ENCODE measurements at regions not wholly inside any gene's neighbourhood (a gene's known extent, or its start where the extent isn't known, plus 50 kb on each side); places are given as distances from the start of the nearest gene placed in this dataset.

DNA sequence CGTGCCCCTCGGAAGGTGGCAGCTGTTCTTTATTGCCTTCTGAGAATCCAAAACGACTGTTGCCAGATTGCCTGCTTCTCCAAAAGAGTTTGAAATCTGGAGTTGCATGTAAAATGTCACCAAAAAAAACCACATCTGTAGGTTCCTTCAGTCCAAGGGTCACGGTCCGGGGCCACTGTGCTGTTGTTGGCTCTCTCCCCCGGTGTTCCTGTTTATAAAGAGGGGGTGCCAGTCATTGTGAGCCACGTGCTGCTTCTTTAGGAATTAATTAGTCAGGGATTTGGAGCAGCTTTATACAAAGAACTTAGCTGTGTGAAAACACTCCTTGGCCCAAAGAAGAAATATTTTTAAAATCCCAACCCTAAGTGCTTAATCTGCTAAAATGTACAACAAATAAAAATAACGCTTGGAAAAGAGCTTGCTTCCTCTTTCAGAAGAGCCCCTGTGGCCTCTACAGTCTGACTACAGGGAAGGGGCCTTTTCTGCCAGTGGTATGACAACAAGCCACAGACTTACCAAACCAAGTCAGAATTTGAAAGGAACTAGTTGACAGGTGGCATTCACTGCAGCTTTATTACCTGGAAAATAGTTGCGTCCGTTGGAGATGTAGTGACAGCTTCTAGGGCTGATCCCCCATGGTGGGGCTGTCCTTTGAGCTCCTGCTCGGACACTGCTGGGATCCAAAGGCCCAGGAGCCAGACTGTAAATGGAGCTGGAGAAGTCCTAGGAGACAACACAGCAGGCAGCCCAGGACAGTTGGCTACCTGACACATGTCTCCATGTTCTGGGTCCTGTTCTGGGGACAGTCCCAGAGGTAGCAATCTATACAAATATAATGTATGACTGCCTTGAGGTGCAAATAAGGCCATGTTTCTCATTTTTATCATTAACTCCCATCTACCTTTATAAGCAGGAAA is 84.5 kb upstream of the SLC1A4 start:
- TF ChIP-seq POLR2AphosphoS5 (IDR thresholded peaks at IDR 0.05) (no peak), POLR2A (IDR thresholded peaks at IDR 0.05) (no peak), EP300 (IDR thresholded peaks at IDR 0.05; ENCODE audit: low read depth) (no peak)
- TF ChIP-seq, protein P1, sequence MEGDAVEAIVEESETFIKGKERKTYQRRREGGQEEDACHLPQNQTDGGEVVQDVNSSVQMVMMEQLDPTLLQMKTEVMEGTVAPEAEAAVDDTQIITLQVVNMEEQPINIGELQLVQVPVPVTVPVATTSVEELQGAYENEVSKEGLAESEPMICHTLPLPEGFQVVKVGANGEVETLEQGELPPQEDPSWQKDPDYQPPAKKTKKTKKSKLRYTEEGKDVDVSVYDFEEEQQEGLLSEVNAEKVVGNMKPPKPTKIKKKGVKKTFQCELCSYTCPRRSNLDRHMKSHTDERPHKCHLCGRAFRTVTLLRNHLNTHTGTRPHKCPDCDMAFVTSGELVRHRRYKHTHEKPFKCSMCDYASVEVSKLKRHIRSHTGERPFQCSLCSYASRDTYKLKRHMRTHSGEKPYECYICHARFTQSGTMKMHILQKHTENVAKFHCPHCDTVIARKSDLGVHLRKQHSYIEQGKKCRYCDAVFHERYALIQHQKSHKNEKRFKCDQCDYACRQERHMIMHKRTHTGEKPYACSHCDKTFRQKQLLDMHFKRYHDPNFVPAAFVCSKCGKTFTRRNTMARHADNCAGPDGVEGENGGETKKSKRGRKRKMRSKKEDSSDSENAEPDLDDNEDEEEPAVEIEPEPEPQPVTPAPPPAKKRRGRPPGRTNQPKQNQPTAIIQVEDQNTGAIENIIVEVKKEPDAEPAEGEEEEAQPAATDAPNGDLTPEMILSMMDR (IDR thresholded peaks at IDR 0.05), result no peak
- no peaks in the 10 kb centered on the region for H3K36me3 ChIP-seq
- 52 to 75% methylated on average over 1 to 11 of the region's 11 CpGs for WGBS, 2 donors (ENCODE audit: low coverage in 1 of 2)
- no peak for DNase-seq
- in situ Hi-C loops (cut with MboI; ENCODE audit: low pct_ligation_motif_present in 1 of 4, low pct_unique_long_range_greater_than_20kb in 1 of 4, low sequenced_read_pairs in 3 of 4), result loop anchor here (25.0 kb wide), 3 partner anchors 258 to 658 kb away; no protein-coding TSS in a partner anchor
- peaks cover 0 to 19% (median 13%) of the 10 kb centered on the region in 4 donors for H3K4me1 ChIP-seq
- H3K9me3 ChIP-seq, result no peaks in the 10 kb centered on the region
- intact Hi-C loops (cut with DNase I; ENCODE audit: low total_unique reads), result no loop called here
- no peak overlapping the region for H3K4me3 ChIP-seq
- H3K27ac ChIP-seq, result no peak overlapping the region
- no peaks in the 10 kb centered on the region for H3K27me3 ChIP-seq

DNA sequence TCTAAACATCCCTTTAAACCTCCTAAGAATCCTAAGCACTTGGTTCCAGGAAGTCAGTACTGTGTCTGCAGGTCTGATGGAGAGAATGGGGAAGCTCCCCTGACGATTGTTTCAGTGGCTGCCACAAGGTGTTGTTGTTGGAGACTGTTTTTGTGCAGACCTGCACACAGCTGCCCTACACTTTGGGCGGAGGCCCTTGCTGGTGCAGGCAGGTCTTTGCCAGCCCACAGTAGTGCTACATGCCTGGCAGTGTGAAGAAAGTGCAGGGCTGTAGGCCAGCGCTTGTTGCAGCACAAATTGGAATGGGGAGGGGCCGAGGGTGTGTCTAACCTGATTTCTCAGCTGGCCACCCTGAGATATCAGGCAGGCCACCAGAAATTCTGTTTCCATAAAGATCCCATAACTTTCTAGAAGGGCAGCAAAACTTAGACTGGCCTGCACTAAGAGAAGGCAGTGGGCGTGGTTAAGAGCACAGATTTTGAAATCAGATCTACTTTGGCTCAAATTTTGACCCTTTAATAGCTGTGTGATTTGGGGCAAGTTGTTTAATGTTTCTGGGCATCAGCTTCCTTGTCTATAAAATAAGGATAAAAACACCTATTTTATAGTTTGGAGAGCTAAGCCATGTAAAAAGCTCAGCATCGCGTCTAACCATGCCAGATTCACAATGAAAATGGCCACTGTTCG is 83.7 kb upstream of the SLC1A4 start:
- Histone ChIP-seq H3K27me3 (no peaks in the 10 kb centered on the region), H3K9me3 (no peaks in the 10 kb centered on the region), H3K4me1 (peaks cover 0 to 19% (median 13%) of the 10 kb centered on the region in 4 donors), H3K27ac (peak overlapping the region in 1 of 4 donors; percentile 1), H3K4me3 (no peak overlapping the region), H3K36me3 (no peaks in the 10 kb centered on the region)
- 68 to 86% methylated on average over 4 to 8 of the region's 8 CpGs for WGBS, 2 donors (ENCODE audit: low coverage in 1 of 2)
- intact Hi-C loops (cut with DNase I; ENCODE audit: low total_unique reads) (no loop called here), in situ Hi-C loops (cut with MboI; ENCODE audit: low pct_ligation_motif_present in 1 of 4, low pct_unique_long_range_greater_than_20kb in 1 of 4, low sequenced_read_pairs in 3 of 4) (loop anchor here (25.0 kb wide), 3 partner anchors 257 to 657 kb away; no protein-coding TSS in a partner anchor)
- TF ChIP-seq POLR2A (IDR thresholded peaks at IDR 0.05), result no peak
- no peak for TF ChIP-seq POLR2AphosphoS5 (IDR thresholded peaks at IDR 0.05)
- TF ChIP-seq EP300 (IDR thresholded peaks at IDR 0.05; ENCODE audit: low read depth), result no peak
- TF ChIP-seq, protein P1 (IDR thresholded peaks at IDR 0.05), result no peak
- peak; percentile 46 for DNase-seq

DNA sequence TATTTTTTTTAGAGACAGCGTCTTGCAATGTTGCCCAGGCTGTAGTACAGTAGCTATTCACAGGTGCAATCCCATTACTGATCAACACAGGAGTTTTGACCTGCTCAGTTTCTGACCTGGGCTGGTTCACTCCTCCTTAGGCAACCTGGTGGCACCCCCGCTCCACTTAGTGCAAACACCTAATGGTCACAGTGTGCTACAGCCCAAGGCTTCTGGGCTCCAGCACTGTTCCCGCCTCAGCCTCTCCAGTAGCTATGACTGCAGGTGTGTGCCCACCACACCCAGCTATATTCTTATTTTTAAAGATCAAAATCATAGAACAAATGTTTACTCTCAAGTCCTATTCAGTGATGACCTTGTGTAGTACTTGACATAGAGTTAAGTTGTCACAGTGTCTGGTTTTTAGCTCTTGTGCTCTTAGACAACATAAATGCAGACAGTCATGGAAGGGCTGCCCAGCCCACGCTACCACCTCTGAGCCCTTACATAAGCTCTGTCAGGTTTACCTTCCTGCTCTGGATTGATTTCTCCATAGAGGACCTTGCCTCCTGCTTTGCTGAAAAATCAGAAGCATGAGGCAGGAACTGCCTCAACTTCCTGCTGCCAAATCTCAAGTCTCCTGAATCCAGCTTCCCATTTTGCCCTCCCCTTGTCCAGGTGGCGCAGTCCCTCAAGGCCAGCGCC is 82.2 kb upstream of the SLC1A4 start:
- 60 to 87% methylated on average over 2 to 6 of the region's 6 CpGs for WGBS, 2 donors (ENCODE audit: low coverage in 1 of 2)
- intact Hi-C loops (cut with DNase I; ENCODE audit: low total_unique reads) (no loop called here), in situ Hi-C loops (cut with MboI; ENCODE audit: low pct_ligation_motif_present in 1 of 4, low pct_unique_long_range_greater_than_20kb in 1 of 4, low sequenced_read_pairs in 3 of 4) (loop anchor here (25.0 kb wide), 3 partner anchors 255 to 655 kb away; no protein-coding TSS in a partner anchor)
- H3K27me3 ChIP-seq, result no peaks in the 10 kb centered on the region
- TF ChIP-seq POLR2AphosphoS5 (IDR thresholded peaks at IDR 0.05), result no peak
- TF ChIP-seq, protein P1 (IDR thresholded peaks at IDR 0.05), result no peak
- no peak for TF ChIP-seq EP300 (IDR thresholded peaks at IDR 0.05; ENCODE audit: low read depth)
- no peak for TF ChIP-seq POLR2A (IDR thresholded peaks at IDR 0.05)
- peaks cover 0 to 19% (median 13%) of the 10 kb centered on the region in 4 donors for H3K4me1 ChIP-seq
- DNase-seq, result no peak
- no peaks in the 10 kb centered on the region for H3K9me3 ChIP-seq
- H3K27ac ChIP-seq, result no peak overlapping the region
- H3K36me3 ChIP-seq, result no peaks in the 10 kb centered on the region
- H3K4me3 ChIP-seq, result no peak overlapping the region

All from transverse colon (tissue), 4 donors.